Esophagus muscularis mucosa (tissue), 4 donors: ENCODE measurements at regions not wholly inside any gene's neighbourhood (a gene's known extent, or its start where the extent isn't known, plus 50 kb on each side); places are given as distances from the start of the nearest gene placed in this dataset.

Experiments
- EP300 ChIP-seq: sonication (generic); formaldehyde crosslinking; IDR thresholded peaks from one replicate; pipeline ENCODE4 v1.6.1; 2017; ENCODE audit warnings: antibody characterized with exemption
- POLR2A ChIP-seq: fragments of 450-650 bp; IDR thresholded peaks from one replicate; pipeline ENCODE4 v1.6.1; 2017; ENCODE audit warnings: antibody characterized with exemption, moderate library complexity, mild to moderate bottlenecking, low read depth
- POLR2AphosphoS5 ChIP-seq, 2 donors: sonication (generic); formaldehyde crosslinking; IDR thresholded peaks; one replicate each; pipeline ENCODE4 v1.6.1; 2017; ENCODE audit warnings: antibody characterized with exemption in 2 of 2
- TF ChIP-seq, protein P1 (sequence below), 3 experiments: fragments of 200-600 bp in 2 of 3; fragments of 450-650 bp in 1 of 3; sonication (generic) in 2 of 3; IDR thresholded peaks; one replicate each; pipeline ENCODE4 v1.5.1; 2017 to 2019; ENCODE audit warnings: antibody characterized with exemption in 3 of 3, mild to moderate bottlenecking in 2 of 3, moderate library complexity in 1 of 3

- TF ChIP-seq POLR2AphosphoS5 (IDR thresholded peaks at IDR 0.05): no peak
- TF ChIP-seq, protein P1, sequence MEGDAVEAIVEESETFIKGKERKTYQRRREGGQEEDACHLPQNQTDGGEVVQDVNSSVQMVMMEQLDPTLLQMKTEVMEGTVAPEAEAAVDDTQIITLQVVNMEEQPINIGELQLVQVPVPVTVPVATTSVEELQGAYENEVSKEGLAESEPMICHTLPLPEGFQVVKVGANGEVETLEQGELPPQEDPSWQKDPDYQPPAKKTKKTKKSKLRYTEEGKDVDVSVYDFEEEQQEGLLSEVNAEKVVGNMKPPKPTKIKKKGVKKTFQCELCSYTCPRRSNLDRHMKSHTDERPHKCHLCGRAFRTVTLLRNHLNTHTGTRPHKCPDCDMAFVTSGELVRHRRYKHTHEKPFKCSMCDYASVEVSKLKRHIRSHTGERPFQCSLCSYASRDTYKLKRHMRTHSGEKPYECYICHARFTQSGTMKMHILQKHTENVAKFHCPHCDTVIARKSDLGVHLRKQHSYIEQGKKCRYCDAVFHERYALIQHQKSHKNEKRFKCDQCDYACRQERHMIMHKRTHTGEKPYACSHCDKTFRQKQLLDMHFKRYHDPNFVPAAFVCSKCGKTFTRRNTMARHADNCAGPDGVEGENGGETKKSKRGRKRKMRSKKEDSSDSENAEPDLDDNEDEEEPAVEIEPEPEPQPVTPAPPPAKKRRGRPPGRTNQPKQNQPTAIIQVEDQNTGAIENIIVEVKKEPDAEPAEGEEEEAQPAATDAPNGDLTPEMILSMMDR (IDR thresholded peaks at IDR 0.05): no peak
- TF ChIP-seq POLR2A: no peak
- TF ChIP-seq EP300: no peak
These were observed 421.7 kb upstream of the CDH20 start for GRCh38 chr18:60911504-60911903.
